ENCODE measurements at regions not wholly inside any gene's neighbourhood (a gene's known extent, or its start where the extent isn't known, plus 50 kb on each side); places are given as distances from the start of the nearest gene placed in this dataset.

DNA sequence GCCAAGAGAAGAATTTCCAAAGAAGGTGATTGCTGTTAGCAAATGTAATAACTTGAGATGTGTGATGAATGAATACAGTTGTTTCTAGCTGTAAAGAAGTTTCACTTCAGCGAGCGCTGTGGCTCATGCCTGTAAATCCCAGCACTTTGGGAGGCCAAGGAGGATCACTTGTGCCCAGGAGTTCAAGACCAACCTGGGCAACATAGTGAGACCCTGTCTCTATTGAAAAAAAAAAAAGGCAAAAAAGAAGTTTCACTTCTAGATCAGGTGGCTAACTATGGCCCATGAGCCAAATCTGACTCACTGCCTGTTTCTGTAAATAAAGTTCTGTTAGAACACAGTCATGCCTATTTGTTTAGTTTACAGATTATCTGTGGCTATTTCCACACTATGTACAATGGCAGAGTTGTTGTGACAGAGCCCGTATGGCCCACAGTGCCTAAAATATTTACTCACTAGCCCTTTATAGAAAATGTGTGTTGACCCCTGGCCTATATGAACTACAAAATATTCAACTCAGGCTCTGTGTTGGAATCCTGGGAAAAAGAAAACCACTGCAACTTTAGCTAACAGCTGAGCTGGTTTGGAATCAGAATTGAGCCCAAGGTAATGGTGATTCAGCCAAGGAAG lies 54.1 kb upstream of the PRPS1 start:
- Histone ChIP-seq H3K4me3 (replicated peaks in 1 of 3; ENCODE audit: insufficient read depth in 1 of 3, low read depth in 2 of 3, low read length in 3 of 3) (no peak overlapping the region; a peak in 1 of 6 replicates), H3K79me2 (ENCODE audit: insufficient read depth, low read length) (no peaks in the 10 kb centered on the region), H3K9ac (ENCODE audit: insufficient read depth, low read depth, low read length) (no peak overlapping the region), H3K36me3 (replicated peaks in 1 of 2; ENCODE audit: control insufficient read depth in 1 of 2, insufficient read depth in 2 of 2, low read length in 2 of 2) (no peaks in the 10 kb centered on the region), H3K27me3 (ENCODE audit: control insufficient read depth in 1 of 2, insufficient read depth in 2 of 2, low read length in 2 of 2) (no peaks in the 10 kb centered on the region; a peak in 1 of 5 replicates), H3K4me2 (ENCODE audit: low read depth, low read length) (peak overlapping the region; percentile 61), H3K9me3 (ENCODE audit: low read length) (no peaks in the 10 kb centered on the region), H3K27ac (ENCODE audit: extremely low read length, insufficient read depth, low read length) (peak overlapping the region; percentile 22), H4K20me1 (ENCODE audit: insufficient read depth, low read length) (no peaks in the 10 kb centered on the region), H2AFZ (ENCODE audit: low read length) (no peak overlapping the region), H3K4me1 (ENCODE audit: insufficient read depth, low read length) (peaks cover 23% of the 10 kb centered on the region)
- in situ Hi-C loops (cut with HindIII; ENCODE audit: extremely low pct_ligation_motif_present, low pct_unique_long_range_greater_than_20kb): no loop called here
- WGBS (ENCODE audit: low lambda C conversion rate): 0% methylated on average over 2 of the region's 3 CpGs
- DNase-seq (ENCODE audit: low spot score) (peak; percentile 79), FAIRE-seq (peak; percentile 50), ATAC-seq (peak; percentile 97)
- POLR2A ChIA-PET: no interaction called here
- intact Hi-C loops (cut with micrococcal nuclease; ENCODE audit: unreplicated experiment): no loop called here
- CTCF ChIA-PET (ENCODE audit: low intra/inter-chr PET ratio, low total read pairs): no interaction called here
- BruUV-seq (replicated peaks): no TSS peak
- TF ChIP-seq SOX6 (IDR thresholded peaks at IDR 0.05) (no peak), SOX6 (CRISPR knock-in tag; IDR thresholded peaks at IDR 0.05) (peak; percentile 87), HMG20A (CRISPR knock-in tag; IDR thresholded peaks at IDR 0.05; ENCODE audit: borderline replicate concordance) (peak; percentile 65; the same call in 1 of the 2 replicates), FOXA1 (IDR thresholded peaks at IDR 0.05) (peak; percentile 66; the same call in 1 of the 2 replicates), FOXA1 (CRISPR knock-in tag; IDR thresholded peaks at IDR 0.05) (peak; percentile 84), SOX5 (CRISPR knock-in tag; IDR thresholded peaks at IDR 0.05; ENCODE audit: borderline replicate concordance) (peak; percentile 81; the same call in 1 of the 2 replicates), ZMAT3 (CRISPR knock-in tag; conservative IDR thresholded peaks at IDR 0.05) (no peak), ZNF121 (CRISPR knock-in tag; IDR thresholded peaks at IDR 0.05) (peak; percentile 98), HOXD1 (CRISPR knock-in tag; IDR thresholded peaks at IDR 0.05) (no peak), ZNF503 (CRISPR knock-in tag; IDR thresholded peaks at IDR 0.05) (peak; percentile 59; the same call in 1 of the 2 replicates), NR2C2 (CRISPR knock-in tag; IDR thresholded peaks at IDR 0.05; ENCODE audit: borderline replicate concordance) (peak; percentile 31; the same call in 1 of the 2 replicates), NCOA2 (CRISPR knock-in tag; IDR thresholded peaks at IDR 0.05) (peak; percentile 62; the same call in 1 of the 2 replicates), NFIC (IDR thresholded peaks at IDR 0.05; ENCODE audit: low read length) (peak; percentile 59; the same call in 1 of the 2 replicates), GATAD2A (CRISPR knock-in tag; IDR thresholded peaks at IDR 0.05) (peak; percentile 61; the same call in 1 of the 2 replicates), ZNF18 (CRISPR knock-in tag; IDR thresholded peaks at IDR 0.05; ENCODE audit: insufficient replicate concordance) (no peak), AHR (CRISPR knock-in tag; IDR thresholded peaks at IDR 0.05) (no peak), PPARG (CRISPR knock-in tag; conservative IDR thresholded peaks at IDR 0.05) (peak; percentile 92), RXRB (CRISPR knock-in tag; IDR thresholded peaks at IDR 0.05; ENCODE audit: borderline replicate concordance) (peak; percentile 89), SAP130 (CRISPR knock-in tag; IDR thresholded peaks at IDR 0.05; ENCODE audit: low read depth) (peak; percentile 52), MED1 (CRISPR knock-in tag; IDR thresholded peaks at IDR 0.05) (0 out of 2 replicates have a peak, but pooled peaks have one; percentile 41)
- TF ChIP-seq, protein P1, sequence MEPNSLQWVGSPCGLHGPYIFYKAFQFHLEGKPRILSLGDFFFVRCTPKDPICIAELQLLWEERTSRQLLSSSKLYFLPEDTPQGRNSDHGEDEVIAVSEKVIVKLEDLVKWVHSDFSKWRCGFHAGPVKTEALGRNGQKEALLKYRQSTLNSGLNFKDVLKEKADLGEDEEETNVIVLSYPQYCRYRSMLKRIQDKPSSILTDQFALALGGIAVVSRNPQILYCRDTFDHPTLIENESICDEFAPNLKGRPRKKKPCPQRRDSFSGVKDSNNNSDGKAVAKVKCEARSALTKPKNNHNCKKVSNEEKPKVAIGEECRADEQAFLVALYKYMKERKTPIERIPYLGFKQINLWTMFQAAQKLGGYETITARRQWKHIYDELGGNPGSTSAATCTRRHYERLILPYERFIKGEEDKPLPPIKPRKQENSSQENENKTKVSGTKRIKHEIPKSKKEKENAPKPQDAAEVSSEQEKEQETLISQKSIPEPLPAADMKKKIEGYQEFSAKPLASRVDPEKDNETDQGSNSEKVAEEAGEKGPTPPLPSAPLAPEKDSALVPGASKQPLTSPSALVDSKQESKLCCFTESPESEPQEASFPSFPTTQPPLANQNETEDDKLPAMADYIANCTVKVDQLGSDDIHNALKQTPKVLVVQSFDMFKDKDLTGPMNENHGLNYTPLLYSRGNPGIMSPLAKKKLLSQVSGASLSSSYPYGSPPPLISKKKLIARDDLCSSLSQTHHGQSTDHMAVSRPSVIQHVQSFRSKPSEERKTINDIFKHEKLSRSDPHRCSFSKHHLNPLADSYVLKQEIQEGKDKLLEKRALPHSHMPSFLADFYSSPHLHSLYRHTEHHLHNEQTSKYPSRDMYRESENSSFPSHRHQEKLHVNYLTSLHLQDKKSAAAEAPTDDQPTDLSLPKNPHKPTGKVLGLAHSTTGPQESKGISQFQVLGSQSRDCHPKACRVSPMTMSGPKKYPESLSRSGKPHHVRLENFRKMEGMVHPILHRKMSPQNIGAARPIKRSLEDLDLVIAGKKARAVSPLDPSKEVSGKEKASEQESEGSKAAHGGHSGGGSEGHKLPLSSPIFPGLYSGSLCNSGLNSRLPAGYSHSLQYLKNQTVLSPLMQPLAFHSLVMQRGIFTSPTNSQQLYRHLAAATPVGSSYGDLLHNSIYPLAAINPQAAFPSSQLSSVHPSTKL (CRISPR knock-in tag; IDR thresholded peaks at IDR 0.05): peak; percentile 78

All from HepG2 (cell line).